Kidney (tissue), 13 donors: ENCODE measurements at regions not wholly inside any gene's neighbourhood (a gene's known extent, or its start where the extent isn't known, plus 50 kb on each side); places are given as distances from the start of the nearest gene placed in this dataset.

Source experiments
- DNase-seq, 5 donors: peaks; one replicate each; pipeline ENCODE4 v3.0.0-alpha.2; 2013 to 2020
- FAIRE-seq: peaks from 2 replicates; lab custom pipeline; 2012; peaks lifted over from hg19 to GRCh38; lab: Jason Lieb, UNC
- H3K27ac ChIP-seq, 2 donors: one replicate each; pipeline ENCODE4 v1.7.0; 2013; ENCODE audit warnings: low read depth in 2 of 2, low read length in 2 of 2, inconsistent platforms in 1 of 2
- H3K27me3 ChIP-seq: one replicate; pipeline ENCODE4 v1.7.1; 2013; ENCODE audit warnings: low read length, inconsistent platforms; ENCODE audit not compliant: control insufficient read depth, insufficient read depth
- H3K36me3 ChIP-seq, 3 donors: one replicate each; pipeline versions ENCODE4 v1.7.0 to v1.7.1; 2013; ENCODE audit warnings: low read length in 3 of 3, control low read depth in 1 of 3, inconsistent platforms in 1 of 3; ENCODE audit not compliant: insufficient read depth in 3 of 3, control insufficient read depth in 2 of 3
- H3K4me1 ChIP-seq, 3 donors: one replicate each; pipeline versions ENCODE4 v1.7.0 to v1.7.1; 2013; ENCODE audit warnings: low read length in 3 of 3, inconsistent platforms in 1 of 3, low read depth in 1 of 3; ENCODE audit not compliant: control insufficient read depth in 2 of 3, insufficient read depth in 2 of 3
- H3K4me3 ChIP-seq, 3 donors: one replicate each; pipeline versions ENCODE4 v1.7.0 to v1.8.1; 2013; ENCODE audit warnings: low read length in 3 of 3, control low read depth in 1 of 3, inconsistent platforms in 1 of 3
- H3K9ac ChIP-seq, 3 donors: one replicate each; pipeline versions ENCODE4 v1.7.0 to v1.7.1; 2013; ENCODE audit warnings: low read length in 3 of 3, control low read depth in 1 of 3, inconsistent platforms in 1 of 3
- H3K9me3 ChIP-seq, 3 donors: one replicate each; pipeline versions ENCODE4 v1.7.0 to v1.7.1; 2013; ENCODE audit warnings: low read length in 3 of 3, control low read depth in 1 of 3, inconsistent platforms in 1 of 3; ENCODE audit not compliant: control insufficient read depth in 2 of 3, insufficient read depth in 1 of 3
- intact Hi-C: fragments of 100-400 bp; cut with DNase I; formaldehyde crosslinking; loops from one replicate; pipeline ENCODE4 v1.11.1; 2022
- TF ChIP-seq, protein P1 (sequence below): IDR thresholded peaks from 3 replicates; pipeline ENCODE4 v1.5.1; 2012; ENCODE audit warnings: mild to moderate bottlenecking, moderate library complexity, borderline replicate concordance; ENCODE audit not compliant: insufficient read depth; ENCODE audit errors: extremely low read depth
- donor health status: control.
- donor health status: control.
- donor health status: control.
- donor health status: control.
- donor health status: control.
- donor health status: DM: yes; HTN: yes; CAD: no.
- donor health status: Normal renal cell carcinoma (clear cell type).

DNA sequence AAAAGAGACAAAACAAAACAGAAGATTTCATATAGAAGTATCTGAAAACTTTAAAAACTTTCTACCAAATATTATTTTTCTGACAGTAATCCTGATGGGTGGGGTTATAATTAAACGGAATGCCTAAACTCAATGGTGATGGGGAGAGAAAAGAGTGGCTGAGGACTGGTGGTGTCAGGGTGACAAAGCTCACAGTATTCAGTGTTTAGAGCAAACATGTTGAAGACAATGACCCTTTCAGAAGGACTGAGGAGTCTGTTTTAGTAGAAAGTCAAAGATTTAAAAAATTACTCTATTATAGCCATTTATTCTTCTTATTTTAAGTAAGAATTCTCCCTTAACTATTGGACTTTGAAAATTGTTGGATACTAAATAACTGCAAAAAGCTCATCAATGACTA lies 1144.0 kb downstream of the TAF11L14 start:
- no peaks in the 10 kb centered on the region for H3K36me3 ChIP-seq
- intact Hi-C loops: no loop called here
- no peak overlapping the region for H3K27ac ChIP-seq
- H3K27me3 ChIP-seq: no peaks in the 10 kb centered on the region
- FAIRE-seq (no peak), DNase-seq (no peak)
- H3K4me3 ChIP-seq: no peak overlapping the region
- no peaks in the 10 kb centered on the region for H3K9me3 ChIP-seq
- H3K4me1 ChIP-seq: no peaks in the 10 kb centered on the region
- TF ChIP-seq, protein P1, sequence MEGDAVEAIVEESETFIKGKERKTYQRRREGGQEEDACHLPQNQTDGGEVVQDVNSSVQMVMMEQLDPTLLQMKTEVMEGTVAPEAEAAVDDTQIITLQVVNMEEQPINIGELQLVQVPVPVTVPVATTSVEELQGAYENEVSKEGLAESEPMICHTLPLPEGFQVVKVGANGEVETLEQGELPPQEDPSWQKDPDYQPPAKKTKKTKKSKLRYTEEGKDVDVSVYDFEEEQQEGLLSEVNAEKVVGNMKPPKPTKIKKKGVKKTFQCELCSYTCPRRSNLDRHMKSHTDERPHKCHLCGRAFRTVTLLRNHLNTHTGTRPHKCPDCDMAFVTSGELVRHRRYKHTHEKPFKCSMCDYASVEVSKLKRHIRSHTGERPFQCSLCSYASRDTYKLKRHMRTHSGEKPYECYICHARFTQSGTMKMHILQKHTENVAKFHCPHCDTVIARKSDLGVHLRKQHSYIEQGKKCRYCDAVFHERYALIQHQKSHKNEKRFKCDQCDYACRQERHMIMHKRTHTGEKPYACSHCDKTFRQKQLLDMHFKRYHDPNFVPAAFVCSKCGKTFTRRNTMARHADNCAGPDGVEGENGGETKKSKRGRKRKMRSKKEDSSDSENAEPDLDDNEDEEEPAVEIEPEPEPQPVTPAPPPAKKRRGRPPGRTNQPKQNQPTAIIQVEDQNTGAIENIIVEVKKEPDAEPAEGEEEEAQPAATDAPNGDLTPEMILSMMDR: no peak
- no peak overlapping the region for H3K9ac ChIP-seq

DNA sequence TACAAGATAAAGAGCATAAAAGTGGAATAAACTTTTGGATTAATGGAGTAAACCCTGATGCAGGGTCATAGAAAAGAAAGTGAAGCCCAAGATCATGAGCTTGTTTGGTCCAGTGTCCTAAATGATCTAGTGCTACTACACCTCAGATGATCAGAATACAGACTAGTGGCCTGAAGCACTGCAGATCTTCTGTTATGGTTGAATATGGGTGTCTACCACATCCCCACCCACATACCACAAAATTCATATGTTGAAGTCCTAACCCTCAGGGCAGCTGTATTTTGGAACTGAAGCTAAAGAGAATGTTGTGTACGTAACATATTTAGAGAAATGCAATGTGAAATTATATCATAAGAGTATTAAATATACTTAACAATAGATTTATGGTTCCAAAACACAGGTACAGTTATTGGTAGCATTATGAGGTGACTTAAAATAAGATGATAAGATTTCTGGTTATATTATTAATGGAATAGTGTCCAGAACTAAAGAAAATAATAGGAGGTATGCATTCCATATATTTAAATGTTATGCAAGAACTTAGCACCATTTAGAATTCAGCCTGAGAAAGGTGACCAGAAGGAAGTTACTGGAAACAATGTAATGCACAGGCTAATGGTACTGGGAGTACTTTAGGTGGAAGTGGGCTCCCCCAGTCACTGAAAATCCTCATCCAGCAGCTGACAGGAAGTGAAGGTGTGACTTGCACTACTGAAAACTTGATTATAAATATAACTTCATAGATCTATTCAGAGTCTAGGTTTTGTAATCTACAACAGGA lies 1155.1 kb downstream of the TAF11L14 start:
- intact Hi-C loops: no loop called here
- DNase-seq (no peak), FAIRE-seq (no peak)
- H3K36me3 ChIP-seq: no peaks in the 10 kb centered on the region
- no peak overlapping the region for H3K27ac ChIP-seq
- no peaks in the 10 kb centered on the region for H3K27me3 ChIP-seq
- no peak overlapping the region for H3K4me3 ChIP-seq
- no peaks in the 10 kb centered on the region for H3K4me1 ChIP-seq
- TF ChIP-seq, protein P1: no peak
- H3K9me3 ChIP-seq: no peaks in the 10 kb centered on the region
- H3K9ac ChIP-seq: no peak overlapping the region

DNA sequence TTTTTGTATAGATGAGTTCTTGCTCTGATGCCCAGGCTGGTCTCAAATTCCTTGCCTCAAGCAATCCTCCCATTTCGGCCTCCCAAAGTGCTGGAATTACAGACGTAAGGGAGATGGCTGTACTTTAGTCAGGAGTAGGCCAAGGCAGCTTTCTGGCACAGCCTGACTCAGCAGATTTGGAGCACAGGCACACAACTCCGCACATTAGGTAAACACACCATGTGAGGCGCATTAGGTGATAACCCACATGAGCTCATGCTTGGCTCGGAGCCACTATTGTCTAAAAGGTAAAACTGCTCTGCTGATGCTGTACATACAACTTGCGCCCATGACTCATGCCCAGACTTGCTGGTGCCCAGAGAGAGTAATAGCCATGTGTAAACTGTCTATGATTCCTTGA lies 1157.9 kb downstream of the TAF11L14 start:
- Histone ChIP-seq H3K9ac (no peak overlapping the region), H3K36me3 (no peaks in the 10 kb centered on the region), H3K27me3 (no peaks in the 10 kb centered on the region), H3K27ac (no peak overlapping the region), H3K4me3 (no peak overlapping the region), H3K9me3 (no peaks in the 10 kb centered on the region), H3K4me1 (no peaks in the 10 kb centered on the region)
- DNase-seq (no peak), FAIRE-seq (no peak)
- TF ChIP-seq, protein P1: no peak
- intact Hi-C loops: no loop called here
